Caco-2 (cell line): ENCODE measurements at regions not wholly inside any gene's neighbourhood (a gene's known extent, or its start where the extent isn't known, plus 50 kb on each side); places are given as distances from the start of the nearest gene placed in this dataset.
"Not testable (repeated sequence)": the region's sequence is repeated elsewhere in the genome, so short reads cannot be mapped to it uniquely, and the experiment has no call there.

Experiments used
- BruUV-seq: library from RNA; stranded (reverse); fragments of 400-500 nt; replicated peaks from 2 replicates; lab custom pipeline; 2021; lab: Mats Ljungman, UMichigan
- CTCF ChIA-PET: fragments of 300-600 bp; sonication (Branson Sonifier 250); formaldehyde crosslinking; loops from one replicate; lab custom pipeline; 2022; ENCODE audit warnings: antibody characterized with exemption; lab: Charles Lee
- POLR2A ChIA-PET: fragments of 300-600 bp; sonication (Branson Sonifier 250); formaldehyde crosslinking; loops from one replicate; lab custom pipeline; 2022; ENCODE audit warnings: antibody characterized with exemption; lab: Charles Lee
- DNase-seq, 2 experiments: peaks; one replicate each; pipeline versions ENCODE4 v3.0.0 to v3.0.0-alpha.2; 2020 to 2022
- H3K27me3 ChIP-seq: replicated peaks from 2 replicates; pipeline ENCODE4 v1.6.0; 2011; ENCODE audit warnings: low read length; ENCODE audit not compliant: control insufficient read depth, insufficient read depth
- H3K36me3 ChIP-seq: 2 replicates; pipeline ENCODE4 v1.5.1; 2011; ENCODE audit warnings: low read length; ENCODE audit not compliant: control insufficient read depth, insufficient read depth
- H3K4me1 ChIP-seq: fragments of 250-450 bp; sonication (Bioruptor Pico); 2 replicates; pipeline ENCODE4 v1.5.1; 2020; ENCODE audit warnings: mild to moderate bottlenecking
- H3K4me3 ChIP-seq: 2 replicates; pipeline ENCODE4 v1.5.1; 2011; ENCODE audit warnings: low read depth, mild to moderate bottlenecking, control low read depth, low read length
- H3K9me3 ChIP-seq: fragments of 250-450 bp; sonication (Bioruptor Pico); 2 replicates; pipeline ENCODE4 v1.5.1; 2020; ENCODE audit warnings: mild to moderate bottlenecking, moderate library complexity
- H3K27ac Mint-ChIP-seq: one replicate; pipeline ENCODE4 v1.8.0; 2022; ENCODE audit warnings: mixed read lengths; ENCODE audit not compliant: unreplicated experiment
- H3K27me3 Mint-ChIP-seq: one replicate; pipeline ENCODE4 v1.8.0; 2022; ENCODE audit warnings: mixed read lengths; ENCODE audit not compliant: insufficient read depth, unreplicated experiment
- H3K36me3 Mint-ChIP-seq: one replicate; pipeline ENCODE4 v1.8.0; 2022; ENCODE audit warnings: mild to moderate bottlenecking, mixed read lengths; ENCODE audit not compliant: insufficient read depth, unreplicated experiment
- H3K4me1 Mint-ChIP-seq: one replicate; pipeline ENCODE4 v1.8.0; 2022; ENCODE audit warnings: low read depth, mixed read lengths; ENCODE audit not compliant: unreplicated experiment
- H3K4me3 Mint-ChIP-seq: one replicate; pipeline ENCODE4 v1.8.0; 2022; ENCODE audit warnings: mild to moderate bottlenecking, moderate library complexity, mixed read lengths; ENCODE audit not compliant: unreplicated experiment
- H3K9me3 Mint-ChIP-seq: one replicate; pipeline ENCODE4 v1.8.0; 2022; ENCODE audit warnings: mixed read lengths; ENCODE audit not compliant: unreplicated experiment
- intact Hi-C: fragments of 100-400 bp; cut with micrococcal nuclease; formaldehyde crosslinking; loops from one replicate; pipeline ENCODE4 v1.10.0; 2022; ENCODE audit not compliant: unreplicated experiment
- TF ChIP-seq, protein P1 (sequence below), 2 experiments: fragments of 200-600 bp in 1 of 2; IDR thresholded peaks; 1 replicate in 1 of 2; 2 replicates in 1 of 2; pipeline versions ENCODE4 v1.5.1 to v1.8.0; 2011 to 2022; ENCODE audit warnings: antibody characterized with exemption in 1 of 2, control low read depth in 1 of 2, inconsistent platforms in 1 of 2, low read depth in 1 of 2, low read length in 1 of 2, mild to moderate bottlenecking in 1 of 2, moderate library complexity in 1 of 2; ENCODE audit not compliant: insufficient read depth in 1 of 2, severe bottlenecking in 1 of 2, unreplicated experiment in 1 of 2

DNA sequence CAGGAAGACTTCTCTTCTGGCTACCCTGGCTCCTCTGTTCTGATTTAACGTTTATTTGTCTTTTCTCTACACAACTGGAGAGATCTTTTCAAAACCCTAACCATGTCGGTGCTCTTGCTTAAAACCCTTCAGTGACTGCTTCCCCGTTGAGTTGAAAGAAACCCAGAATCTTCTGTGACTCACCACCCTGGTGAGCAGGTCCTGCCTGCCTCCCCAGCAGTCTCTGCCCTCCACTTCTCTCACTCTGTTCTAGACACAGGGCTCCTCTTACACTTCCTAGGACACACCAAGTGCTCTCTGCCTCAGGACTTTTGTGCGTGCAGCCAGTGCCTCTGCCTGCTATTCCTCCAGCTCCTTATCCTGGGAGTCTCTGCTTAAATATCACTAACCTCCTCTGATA is 131.4 kb downstream of the IER5 start:
- Mint-ChIP-seq H3K36me3 (no peaks in the 10 kb centered on the region), H3K4me3 (no peak overlapping the region)
- CTCF ChIA-PET, result no interaction called here

DNA sequence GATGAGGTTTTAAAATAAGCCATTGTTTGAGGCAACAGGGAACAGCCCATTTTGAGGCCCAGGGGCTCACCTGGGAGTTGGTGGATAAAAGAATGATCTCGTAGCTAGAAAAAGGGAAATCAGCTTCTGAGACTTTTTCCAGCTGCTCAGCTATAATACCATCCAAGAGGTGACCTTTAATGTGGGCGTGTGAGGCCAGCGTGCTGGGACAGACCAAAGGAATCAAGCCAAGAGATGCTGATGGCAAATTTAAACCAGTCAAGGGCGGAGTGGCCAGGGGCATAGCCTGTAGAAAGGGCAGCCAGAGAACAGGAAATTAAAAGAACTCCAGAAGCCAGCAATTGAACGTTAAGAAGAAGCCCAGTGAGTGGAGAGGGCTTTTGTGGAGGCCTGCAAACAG is 132.6 kb downstream of the IER5 start:
- intact Hi-C loops, result no loop called here
- BruUV-seq, result no TSS peak
- Mint-ChIP-seq H3K27ac (no peak overlapping the region), H3K4me3 (no peak overlapping the region), H3K4me1 (no peaks in the 10 kb centered on the region), H3K36me3 (no peaks in the 10 kb centered on the region), H3K9me3 (no peaks in the 10 kb centered on the region), H3K27me3 (no peaks in the 10 kb centered on the region)
- Histone ChIP-seq H3K36me3 (no peaks in the 10 kb centered on the region), H3K9me3 (no peaks in the 10 kb centered on the region; the same call in 1 of the 2 replicates), H3K4me1 (no peaks in the 10 kb centered on the region), H3K4me3 (no peak overlapping the region), H3K27me3 (no peaks in the 10 kb centered on the region)
- CTCF ChIA-PET, result no interaction called here
- POLR2A ChIA-PET, result no interaction called here
- DNase-seq, result no peak
- TF ChIP-seq, protein P1, sequence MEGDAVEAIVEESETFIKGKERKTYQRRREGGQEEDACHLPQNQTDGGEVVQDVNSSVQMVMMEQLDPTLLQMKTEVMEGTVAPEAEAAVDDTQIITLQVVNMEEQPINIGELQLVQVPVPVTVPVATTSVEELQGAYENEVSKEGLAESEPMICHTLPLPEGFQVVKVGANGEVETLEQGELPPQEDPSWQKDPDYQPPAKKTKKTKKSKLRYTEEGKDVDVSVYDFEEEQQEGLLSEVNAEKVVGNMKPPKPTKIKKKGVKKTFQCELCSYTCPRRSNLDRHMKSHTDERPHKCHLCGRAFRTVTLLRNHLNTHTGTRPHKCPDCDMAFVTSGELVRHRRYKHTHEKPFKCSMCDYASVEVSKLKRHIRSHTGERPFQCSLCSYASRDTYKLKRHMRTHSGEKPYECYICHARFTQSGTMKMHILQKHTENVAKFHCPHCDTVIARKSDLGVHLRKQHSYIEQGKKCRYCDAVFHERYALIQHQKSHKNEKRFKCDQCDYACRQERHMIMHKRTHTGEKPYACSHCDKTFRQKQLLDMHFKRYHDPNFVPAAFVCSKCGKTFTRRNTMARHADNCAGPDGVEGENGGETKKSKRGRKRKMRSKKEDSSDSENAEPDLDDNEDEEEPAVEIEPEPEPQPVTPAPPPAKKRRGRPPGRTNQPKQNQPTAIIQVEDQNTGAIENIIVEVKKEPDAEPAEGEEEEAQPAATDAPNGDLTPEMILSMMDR (IDR thresholded peaks at IDR 0.05; ENCODE audit: insufficient read depth in 1 of 2, low read depth in 1 of 2, low read length in 1 of 2, severe bottlenecking in 1 of 2, unreplicated experiment in 1 of 2), result no peak

More for the DNA sequence above, 131.4 kb downstream of the IER5 start:
- Histone ChIP-seq H3K9me3 (no peaks in the 10 kb centered on the region; the same call in 1 of the 2 replicates), H3K4me1 (no peaks in the 10 kb centered on the region), H3K27me3 (no peaks in the 10 kb centered on the region), H3K36me3 (no peaks in the 10 kb centered on the region), H3K4me3 (no peak overlapping the region)
- no peak for DNase-seq
- Mint-ChIP-seq H3K9me3 (no peaks in the 10 kb centered on the region), H3K4me1 (no peaks in the 10 kb centered on the region), H3K27ac (no peak overlapping the region), H3K27me3 (no peaks in the 10 kb centered on the region)
- TF ChIP-seq, protein P1 (IDR thresholded peaks at IDR 0.05; ENCODE audit: insufficient read depth in 1 of 2, low read depth in 1 of 2, low read length in 1 of 2, severe bottlenecking in 1 of 2, unreplicated experiment in 1 of 2), result no peak
- no TSS peak for BruUV-seq
- intact Hi-C loops, result no loop called here
- POLR2A ChIA-PET, result no interaction called here

DNA sequence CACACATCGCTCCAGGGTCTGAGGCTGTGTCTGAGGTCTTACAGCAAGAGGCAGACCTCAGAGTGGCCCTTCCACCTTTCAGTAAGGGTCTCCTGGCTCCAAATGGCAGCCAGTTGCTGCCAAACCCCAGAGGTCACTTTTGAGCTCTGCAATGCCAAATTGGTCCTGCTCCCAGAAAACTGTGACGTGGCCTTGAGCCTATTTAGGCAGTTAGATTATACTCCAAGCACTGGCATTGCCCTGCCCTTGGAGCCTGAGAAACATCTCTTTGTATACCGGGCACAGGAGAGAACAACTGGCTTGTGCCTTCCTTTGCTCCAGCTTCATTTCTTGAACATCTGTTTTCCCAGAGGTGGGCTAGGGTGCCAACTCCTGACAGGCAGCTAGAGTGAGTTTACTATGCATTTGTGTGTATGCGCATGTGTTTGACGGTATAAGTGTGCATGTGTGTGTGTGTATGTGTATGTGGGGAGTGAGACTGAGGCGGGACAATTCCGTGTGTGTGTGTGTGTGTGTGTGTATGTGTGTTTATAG is 134.5 kb downstream of the IER5 start:
- no peaks in the 10 kb centered on the region; the same call in 1 of the 2 replicates for H3K9me3 ChIP-seq

DNA sequence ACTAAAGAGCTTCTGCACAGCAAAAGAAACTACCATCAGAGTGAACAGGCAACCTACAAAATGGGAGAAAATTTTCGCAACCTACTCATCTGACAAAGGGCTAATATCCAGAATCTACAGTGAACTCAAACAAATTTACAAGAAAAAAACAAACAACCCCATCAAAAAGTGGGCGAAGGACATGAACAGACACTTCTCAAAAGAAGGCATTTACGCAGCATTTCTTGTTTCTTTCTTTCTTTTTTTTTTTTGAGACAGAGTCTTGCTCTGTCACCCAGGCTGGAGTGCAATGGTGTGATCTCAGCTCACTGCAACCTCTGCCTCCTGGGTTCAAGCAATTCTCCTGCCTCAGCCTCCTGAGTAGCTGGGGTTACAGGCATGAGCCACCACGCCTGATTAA is 138.2 kb downstream of the IER5 start:
- H3K36me3 ChIP-seq, H3K27ac Mint-ChIP-seq, DNase-seq, BruUV-seq, H3K27me3 ChIP-seq, intact Hi-C loops, H3K4me1 Mint-ChIP-seq, H3K4me3 ChIP-seq, CTCF ChIA-PET, H3K4me3 Mint-ChIP-seq, H3K36me3 Mint-ChIP-seq, H3K4me1 ChIP-seq, H3K27me3 Mint-ChIP-seq, H3K9me3 ChIP-seq, POLR2A ChIA-PET: not testable (repeated sequence)
- H3K9me3 Mint-ChIP-seq, result peaks cover 10% of the 10 kb centered on the region

More for the DNA sequence above, 134.5 kb downstream of the IER5 start:
- Mint-ChIP-seq H3K9me3 (peaks cover 10% of the 10 kb centered on the region), H3K4me3 (no peak overlapping the region), H3K36me3 (no peaks in the 10 kb centered on the region), H3K27ac (no peak overlapping the region), H3K27me3 (peaks cover 2% of the 10 kb centered on the region), H3K4me1 (no peaks in the 10 kb centered on the region)
- H3K4me1 ChIP-seq, result no peaks in the 10 kb centered on the region
- no TSS peak for BruUV-seq
- CTCF ChIA-PET, result no interaction called here
- H3K4me3 ChIP-seq, result no peak overlapping the region
- TF ChIP-seq, protein P1 (IDR thresholded peaks at IDR 0.05; ENCODE audit: insufficient read depth in 1 of 2, low read depth in 1 of 2, low read length in 1 of 2, severe bottlenecking in 1 of 2, unreplicated experiment in 1 of 2), result no peak
- H3K36me3 ChIP-seq, result no peaks in the 10 kb centered on the region
- no peaks in the 10 kb centered on the region for H3K27me3 ChIP-seq
- no peak for DNase-seq
- intact Hi-C loops, result no loop called here
- POLR2A ChIA-PET, result no interaction called here
